ENCODE measurements at regions not wholly inside any gene's neighbourhood (a gene's known extent, or its start where the extent isn't known, plus 50 kb on each side); places are given as distances from the start of the nearest gene placed in this dataset.
"Not testable (repeated sequence)": the region's sequence is repeated elsewhere in the genome, so short reads cannot be mapped to it uniquely, and the experiment has no call there.

- DNase-seq (ENCODE audit: low read depth): no peak
Observed at GRCh38 chr9:28923351-28923750, 1350.1 kb upstream of the C9orf72 start.

GRCh38 chr9:28925157-28925556 lies 1351.9 kb upstream of the C9orf72 start:
- DNase-seq (ENCODE audit: low read depth): no peak

DNA sequence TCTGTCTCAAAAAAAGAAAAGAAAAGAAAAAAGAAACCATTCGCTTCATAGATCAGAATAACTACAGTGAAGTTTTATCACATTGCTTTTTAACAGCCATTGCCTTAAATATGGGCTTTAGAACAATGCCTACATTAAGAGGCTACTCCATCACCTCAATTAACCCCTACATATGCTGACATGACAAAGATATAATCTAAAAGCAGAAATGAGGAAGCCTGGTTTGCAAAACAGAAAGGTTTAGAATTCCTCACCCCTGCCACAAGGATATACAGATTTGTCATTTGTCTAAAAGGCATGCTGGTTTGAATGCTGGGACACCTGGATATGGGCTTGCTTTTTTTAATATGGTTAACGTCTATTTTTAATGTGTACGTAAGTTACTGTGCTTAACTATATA lies 1353.0 kb upstream of the C9orf72 start:
- DNase-seq (ENCODE audit: low read depth): no peak

- DNase-seq (ENCODE audit: low read depth): no peak
Observed at GRCh38 chr9:28927691-28928090, 1354.4 kb upstream of the C9orf72 start.

DNA sequence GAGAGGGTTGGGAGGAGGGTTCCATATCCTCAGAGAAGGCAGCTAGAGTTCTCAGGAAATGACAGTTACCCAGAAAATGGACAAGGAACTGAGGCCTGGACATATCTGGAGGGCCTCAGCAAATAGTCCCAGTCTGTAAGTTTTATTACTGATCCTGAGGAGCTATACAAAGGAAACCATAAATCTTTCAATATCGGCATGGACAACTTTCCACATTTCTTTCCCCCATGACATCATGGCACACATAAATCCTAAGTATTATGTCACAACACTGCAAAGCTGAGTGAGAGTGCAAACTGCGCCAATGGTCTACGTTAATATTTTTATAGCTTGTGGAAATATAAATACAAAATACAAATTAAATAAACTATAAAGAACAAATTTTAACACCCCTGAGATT lies 1356.2 kb upstream of the C9orf72 start:
- no peak for DNase-seq (ENCODE audit: low read depth)

DNA sequence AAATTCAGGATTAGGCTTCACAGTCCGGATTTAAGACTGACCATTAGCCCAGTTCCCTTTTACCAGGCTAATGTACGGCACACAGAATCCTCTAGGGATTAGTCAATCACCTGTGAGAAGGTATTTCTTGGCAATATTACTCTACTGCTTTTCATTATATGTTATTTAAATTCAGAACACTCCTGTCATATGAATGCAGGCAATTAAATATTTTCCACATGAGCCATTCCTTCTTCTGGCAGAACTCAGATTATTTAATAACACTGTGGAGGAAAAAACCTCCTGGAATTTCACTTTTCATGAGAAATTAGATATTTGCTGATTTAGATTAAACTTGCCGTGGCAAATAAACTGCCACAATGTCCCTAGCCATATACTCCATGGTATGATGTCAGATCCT lies 1357.5 kb upstream of the C9orf72 start:
- no peak for DNase-seq (ENCODE audit: low read depth)

GRCh38 chr9:28934111-28934510 lies 1360.8 kb upstream of the C9orf72 start:
- no peak for DNase-seq (ENCODE audit: low read depth)

DNA sequence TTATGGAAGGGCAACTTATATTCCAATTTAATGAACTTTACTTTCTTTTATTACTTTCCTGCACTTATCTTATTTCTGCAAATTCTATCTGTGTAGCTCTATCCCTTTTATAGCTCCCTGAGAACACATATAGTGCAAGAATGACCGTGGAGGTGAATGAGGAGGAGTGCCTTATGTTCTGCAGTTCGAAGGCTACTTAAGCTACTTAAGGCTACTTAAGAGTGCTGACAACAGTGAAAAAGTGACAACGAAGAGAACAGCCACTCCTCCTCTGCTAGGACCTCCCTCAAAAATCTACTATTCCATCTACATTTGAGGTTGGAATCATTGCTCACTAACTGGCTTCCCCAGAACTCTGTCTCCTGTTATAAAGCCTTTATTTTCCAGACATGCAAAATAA lies 1365.7 kb upstream of the C9orf72 start:
- DNase-seq (ENCODE audit: low read depth): no peak

DNA sequence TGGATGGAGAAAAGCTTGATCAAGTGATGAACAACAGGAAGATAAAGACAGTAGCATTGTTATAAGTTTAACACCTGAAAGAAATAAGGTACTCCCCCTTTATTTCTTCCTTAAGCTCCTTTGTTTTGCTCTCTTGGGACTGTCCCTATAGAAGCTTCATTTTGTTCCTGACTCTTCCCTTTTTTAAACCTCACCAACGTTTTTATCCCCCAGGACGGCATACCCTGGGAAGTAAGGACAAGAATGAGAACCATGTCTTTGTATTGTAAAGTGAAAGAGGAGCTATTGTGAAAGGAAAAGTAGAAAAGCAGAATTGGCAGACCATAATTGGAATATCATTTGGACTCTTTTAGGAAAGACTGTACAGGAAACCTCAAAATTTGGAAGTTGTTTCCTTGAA lies 1368.6 kb upstream of the C9orf72 start:
- no peak for DNase-seq (ENCODE audit: low read depth)

- DNase-seq (ENCODE audit: low read depth): no peak
Observed at GRCh38 chr9:28942941-28943340, 1369.7 kb upstream of the C9orf72 start.

DNA sequence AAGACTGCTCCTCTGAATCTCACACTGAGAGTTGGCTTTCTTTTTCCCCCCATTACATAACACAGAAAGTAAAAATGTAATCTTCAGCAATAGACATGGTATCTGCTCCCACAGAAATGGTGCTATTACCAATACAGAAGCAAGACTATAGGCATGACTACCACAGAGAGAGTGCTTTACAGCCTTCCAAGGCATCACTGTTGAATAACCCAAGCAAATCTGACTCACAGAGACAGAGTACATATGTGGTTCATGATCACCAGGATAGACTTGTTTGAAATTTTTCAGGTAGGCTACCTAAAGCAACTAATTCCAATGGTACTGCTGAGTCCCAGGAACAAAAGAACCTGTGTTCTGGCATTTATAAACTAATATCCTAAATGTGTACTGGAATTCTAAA lies 1373.4 kb upstream of the C9orf72 start:
- no peak for DNase-seq (ENCODE audit: low read depth)

DNA sequence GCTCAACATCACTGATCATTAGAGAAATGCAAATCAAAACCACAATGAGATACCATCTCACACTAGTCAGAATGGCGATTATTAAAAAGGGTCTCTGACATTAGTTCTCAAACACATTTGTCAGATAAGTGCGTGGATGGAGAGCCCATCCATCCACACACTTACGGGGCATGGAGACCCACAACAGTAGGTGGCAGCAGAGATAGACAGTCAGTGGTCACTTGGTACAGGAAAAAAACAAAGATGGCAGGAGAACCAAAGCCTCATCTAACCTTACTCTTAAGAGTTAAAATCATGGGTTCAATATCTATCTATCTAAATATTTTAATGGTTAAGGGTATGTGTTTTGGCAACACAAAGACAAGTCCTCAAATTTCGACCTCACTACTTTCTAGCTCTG lies 1378.7 kb upstream of the C9orf72 start:
- no peak for DNase-seq (ENCODE audit: low read depth)

GRCh38 chr9:28956116-28956880 lies 1383.0 kb upstream of the C9orf72 start:
- no peak for DNase-seq (ENCODE audit: low read depth)

- DNase-seq (ENCODE audit: low read depth): no peak
Observed at GRCh38 chr9:28960602-28961001, 1387.3 kb upstream of the C9orf72 start.

DNA sequence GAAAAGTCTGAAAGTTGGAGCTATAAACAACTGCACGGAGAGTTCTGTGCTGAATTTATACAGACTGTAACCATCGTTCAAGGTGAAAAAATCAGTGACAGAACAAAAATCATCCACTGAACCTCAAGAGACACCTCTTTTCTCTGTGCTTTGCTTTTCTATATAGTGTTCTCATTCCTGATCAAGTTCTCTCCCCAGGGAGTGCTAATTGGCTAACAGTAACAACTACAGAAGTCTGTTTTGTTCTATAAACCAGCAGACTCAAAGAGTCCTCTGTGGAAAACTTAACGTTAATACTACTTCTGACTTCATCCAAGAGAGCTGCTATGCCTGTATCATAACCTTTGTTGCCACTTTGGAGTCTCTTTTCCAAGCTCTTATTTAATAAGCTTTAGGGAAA lies 1388.3 kb upstream of the C9orf72 start:
- DNase-seq (ENCODE audit: low read depth): no peak

DNA sequence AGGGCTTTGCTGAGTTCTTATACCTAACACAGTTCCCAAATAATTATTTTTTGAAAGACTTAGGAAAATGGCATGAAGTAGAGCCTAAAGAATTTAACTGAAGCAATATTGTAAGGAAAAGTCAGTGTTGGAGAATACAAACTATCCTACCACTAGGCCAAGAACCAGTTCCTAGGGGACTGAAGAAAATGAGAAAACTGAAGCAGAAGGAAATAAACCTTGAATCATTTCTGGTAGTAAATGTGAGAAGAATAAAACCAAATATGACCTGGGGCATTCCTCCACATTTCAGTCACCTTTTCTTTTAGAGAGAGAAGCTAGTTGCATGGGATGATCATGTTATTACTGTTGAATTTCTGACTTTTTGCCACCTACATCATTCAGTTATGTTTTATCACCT lies 1393.9 kb upstream of the C9orf72 start:
- no peak for DNase-seq (ENCODE audit: low read depth)

GRCh38 chr9:28970241-28970654 lies 1397.0 kb upstream of the C9orf72 start:
- DNase-seq (ENCODE audit: low read depth): no peak

- DNase-seq (ENCODE audit: low read depth): no peak
Observed at GRCh38 chr9:28971881-28972280, 1398.6 kb upstream of the C9orf72 start.

- DNase-seq (ENCODE audit: low read depth): no peak
Observed at GRCh38 chr9:28976250-28976649, 1403.0 kb upstream of the C9orf72 start.

DNA sequence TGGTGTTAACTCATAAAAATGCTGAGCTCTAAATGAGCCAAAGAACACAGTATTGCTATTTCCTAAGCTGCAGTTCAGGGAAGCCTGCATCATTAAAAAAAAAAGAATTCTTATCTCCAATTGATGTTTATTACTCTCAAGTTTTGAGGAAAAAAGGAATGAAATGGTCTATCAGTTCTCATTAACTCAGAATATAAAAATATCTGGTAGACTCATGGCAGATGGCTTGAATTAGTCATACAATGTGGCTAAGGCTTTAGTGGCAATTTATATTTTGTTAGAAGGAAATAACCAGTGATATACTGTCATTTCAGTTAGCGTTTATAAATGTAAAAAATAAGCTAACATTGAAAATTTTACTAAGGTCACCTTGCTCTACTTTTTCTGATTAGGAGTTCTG lies 1403.4 kb upstream of the C9orf72 start:
- peak; percentile 3 for DNase-seq (ENCODE audit: low read depth)

DNA sequence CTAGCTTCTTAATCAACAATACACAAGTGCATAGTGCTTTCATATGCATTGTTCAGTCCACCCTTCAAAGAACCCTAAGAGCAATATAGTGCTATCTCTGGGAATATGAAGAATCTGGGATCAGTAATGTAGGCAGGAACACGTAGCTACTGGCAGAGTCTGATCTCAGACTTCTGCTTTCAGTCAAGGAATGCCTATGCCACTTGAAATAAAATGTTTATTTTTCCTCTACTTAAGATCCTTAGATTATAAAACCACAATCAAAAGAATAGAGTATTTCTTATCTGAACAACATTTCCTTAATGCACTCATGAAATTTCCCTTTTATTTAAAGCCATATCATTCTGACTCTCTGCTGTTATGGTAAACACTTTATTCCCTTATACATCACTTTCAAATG lies 1407.8 kb upstream of the C9orf72 start:
- no peak for DNase-seq (ENCODE audit: low read depth)

GRCh38 chr9:28981711-28982110 lies 1408.4 kb upstream of the C9orf72 start:
- DNase-seq (ENCODE audit: low read depth): no peak

DNA sequence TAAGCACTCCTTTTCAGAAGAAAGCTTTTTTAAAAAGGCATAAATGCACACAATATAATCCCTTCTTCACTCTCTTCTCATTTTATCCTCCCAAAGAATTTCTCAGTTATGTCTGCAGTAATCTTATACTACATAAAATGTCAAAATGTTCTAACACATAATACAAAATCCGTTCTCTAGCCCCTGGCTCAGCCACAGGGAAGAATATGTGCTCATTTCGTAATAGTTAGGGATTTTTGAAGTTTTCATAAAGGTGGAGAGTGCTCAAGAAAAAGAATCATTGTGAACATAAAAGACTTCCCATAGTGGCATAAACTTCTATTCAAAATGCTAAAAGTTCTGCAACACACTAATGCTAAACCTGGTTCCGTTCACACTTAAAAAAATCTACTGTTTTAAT lies 1410.7 kb upstream of the C9orf72 start:
- DNase-seq (ENCODE audit: low read depth): no peak

DNA sequence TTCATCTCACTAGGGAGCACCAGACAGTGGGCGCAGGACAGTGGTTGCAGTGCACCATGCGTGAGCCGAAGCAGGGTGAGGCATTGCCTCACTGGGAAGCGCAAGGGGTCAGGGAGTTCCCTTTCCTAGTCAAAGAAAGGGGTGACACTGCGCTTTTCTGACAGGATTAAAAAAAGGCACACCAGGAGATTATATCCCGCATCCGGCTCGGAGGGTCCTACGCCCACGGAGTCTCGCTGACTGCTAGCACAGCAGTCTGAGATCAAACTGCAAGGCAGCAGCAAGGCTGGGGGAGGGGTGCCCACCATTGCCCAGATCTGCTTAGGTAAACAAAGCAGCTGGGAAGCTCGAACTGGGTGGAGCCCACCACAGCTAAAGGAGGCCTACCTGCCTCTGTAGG lies 1416.7 kb upstream of the C9orf72 start:
- DNase-seq (ENCODE audit: low read depth): not testable (repeated sequence)
